GM18870 (cell line): ENCODE measurements at regions not wholly inside any gene's neighbourhood (a gene's known extent, or its start where the extent isn't known, plus 50 kb on each side); places are given as distances from the start of the nearest gene placed in this dataset.

Experiments
- ATAC-seq: cut with Tn5 transposase; IDR thresholded peaks from one replicate; pipeline ENCODE4 v1.9.1; 2021; ENCODE audit warnings: moderate library complexity; ENCODE audit not compliant: unreplicated experiment

DNA sequence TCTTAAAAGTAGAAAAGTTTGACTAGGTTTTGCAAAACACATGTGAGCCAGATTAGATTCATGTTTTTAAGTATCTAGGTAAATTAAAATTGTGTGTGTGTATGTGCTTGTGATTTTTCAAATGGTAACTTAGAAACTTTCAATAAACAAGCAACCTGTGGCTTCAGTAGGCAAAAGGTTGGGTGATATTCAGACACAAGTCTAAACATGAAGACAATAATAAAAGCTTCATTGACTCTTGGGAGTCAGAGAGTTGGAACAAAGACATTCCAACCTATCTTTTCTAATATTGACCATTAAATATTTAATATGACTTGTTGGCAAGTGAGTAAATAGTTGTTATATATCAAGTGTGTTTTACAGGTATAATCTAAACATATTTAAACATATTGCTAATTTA, 1049.6 kb upstream of the ADGRL4 start:
- no peak for ATAC-seq

- no peak for ATAC-seq
These were observed 1047.6 kb upstream of the ADGRL4 start for GRCh38 chr1:80054129-80054528.

DNA sequence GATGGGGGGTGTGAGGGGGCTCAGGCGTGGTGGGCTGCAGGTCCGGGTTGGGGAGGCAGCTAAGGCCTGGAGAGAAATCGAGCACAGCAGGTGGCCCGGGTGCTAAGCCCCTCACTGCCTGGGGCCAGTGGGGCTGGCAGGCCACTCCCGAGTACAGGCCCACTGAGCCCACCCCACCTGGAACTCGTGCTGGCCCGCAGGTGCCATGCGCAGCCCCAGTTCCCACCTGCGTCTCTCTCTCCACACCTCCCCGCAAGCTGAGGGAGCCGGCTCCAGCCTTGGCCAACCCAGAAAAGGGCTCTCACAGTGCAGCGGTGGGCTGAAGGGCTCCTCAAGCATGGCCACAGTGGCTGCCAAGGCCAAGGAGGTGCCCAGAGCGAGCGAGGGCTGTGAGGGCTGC, 1047.1 kb upstream of the ADGRL4 start:
- ATAC-seq = no peak

DNA sequence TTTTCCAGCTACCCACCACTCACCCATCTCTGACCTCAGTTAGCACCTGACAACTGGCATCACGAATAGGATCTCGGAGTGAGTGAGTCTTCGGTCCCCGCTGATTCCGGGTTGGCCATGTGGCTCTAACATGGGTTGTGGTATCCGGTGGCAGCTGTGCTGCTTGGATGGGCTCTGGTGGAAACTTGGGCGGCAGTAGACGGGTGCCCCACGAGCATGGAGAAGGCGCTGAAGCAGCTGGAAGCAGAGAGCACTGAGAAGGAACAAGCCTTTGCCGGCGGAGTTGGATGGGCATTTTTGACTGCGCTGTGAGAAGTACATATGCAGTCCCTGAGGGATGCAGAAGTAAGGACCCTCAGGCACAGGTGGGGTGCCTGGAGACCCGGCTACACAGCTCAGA, 1044.0 kb upstream of the ADGRL4 start:
- ATAC-seq = no peak

DNA sequence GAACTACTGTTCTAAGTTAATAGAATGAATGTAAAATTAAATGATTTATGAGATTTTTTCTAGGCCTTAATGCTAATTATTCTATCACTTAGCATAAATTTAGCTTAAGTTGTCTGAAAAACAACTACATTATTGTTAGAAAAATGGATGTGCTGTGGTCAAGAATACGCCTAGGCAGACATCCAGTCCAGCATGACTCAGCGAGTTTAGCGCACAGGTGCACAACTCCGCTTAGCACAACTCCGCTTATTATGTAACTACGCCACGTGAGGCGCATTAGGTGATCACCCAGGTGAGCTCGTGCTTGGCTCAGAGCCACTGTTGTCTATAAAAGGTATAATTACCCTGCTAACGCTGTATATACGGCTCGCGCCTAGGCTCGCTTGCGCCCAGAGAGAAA, 1043.6 kb upstream of the ADGRL4 start:
- no peak for ATAC-seq

DNA sequence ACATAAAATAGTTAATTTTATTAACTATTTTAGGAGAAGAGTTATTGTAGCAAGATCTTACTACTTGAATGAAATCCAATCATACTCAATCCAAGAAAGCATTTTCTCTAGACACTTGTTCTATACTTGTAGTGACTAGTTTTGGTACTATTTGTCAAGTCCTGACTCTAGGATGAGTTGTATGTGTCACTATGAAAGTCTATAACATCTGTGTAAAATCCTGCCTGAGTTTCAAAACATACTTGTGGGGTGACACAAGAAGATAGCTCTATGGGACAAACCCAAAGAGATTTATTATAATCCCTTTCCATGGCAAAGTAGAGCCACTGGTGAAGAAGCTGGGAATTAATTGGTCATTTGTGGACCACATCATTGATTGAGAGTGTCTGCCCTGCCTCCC, 1042.2 kb upstream of the ADGRL4 start:
- no peak for ATAC-seq

DNA sequence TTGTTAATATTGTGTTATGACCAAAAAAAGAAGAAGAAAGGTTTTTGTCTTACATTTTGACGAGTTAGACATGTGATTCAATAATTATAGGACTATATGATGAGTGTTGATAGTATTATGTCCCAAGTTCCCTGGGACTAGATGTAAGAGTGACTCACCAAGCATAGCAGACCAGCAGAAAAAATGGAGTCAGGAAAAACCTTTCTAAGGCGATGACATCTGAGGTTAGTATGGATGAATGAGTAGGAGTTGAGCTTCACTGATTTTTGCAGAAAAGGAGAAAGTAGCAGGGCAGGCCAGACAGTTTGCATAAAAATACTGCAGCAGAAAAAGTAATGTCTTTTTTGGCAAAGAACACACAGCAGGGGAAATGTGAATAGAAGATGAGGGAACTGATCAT, 1041.3 kb upstream of the ADGRL4 start:
- ATAC-seq = no peak

DNA sequence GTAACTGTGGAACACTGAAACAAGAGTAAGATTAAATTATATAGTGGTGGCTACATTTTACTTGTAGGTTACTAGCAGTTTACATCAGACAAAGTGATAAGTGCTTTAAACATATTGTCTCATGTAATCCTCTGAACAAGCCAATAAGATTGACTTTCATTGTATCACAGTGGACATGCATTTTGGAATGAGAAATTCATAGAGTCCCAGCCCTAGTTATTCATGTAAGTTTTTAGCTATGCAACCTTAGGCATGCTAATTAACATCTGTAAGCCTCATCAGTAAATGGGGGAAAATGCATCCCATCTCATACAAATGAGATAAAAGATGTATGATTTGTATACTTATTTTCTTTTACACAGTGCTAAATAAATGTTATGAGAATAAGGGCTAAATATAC, 1038.1 kb upstream of the ADGRL4 start:
- no peak for ATAC-seq

- no peak for ATAC-seq
These were observed 1030.3 kb upstream of the ADGRL4 start for GRCh38 chr1:80036690-80037432.

DNA sequence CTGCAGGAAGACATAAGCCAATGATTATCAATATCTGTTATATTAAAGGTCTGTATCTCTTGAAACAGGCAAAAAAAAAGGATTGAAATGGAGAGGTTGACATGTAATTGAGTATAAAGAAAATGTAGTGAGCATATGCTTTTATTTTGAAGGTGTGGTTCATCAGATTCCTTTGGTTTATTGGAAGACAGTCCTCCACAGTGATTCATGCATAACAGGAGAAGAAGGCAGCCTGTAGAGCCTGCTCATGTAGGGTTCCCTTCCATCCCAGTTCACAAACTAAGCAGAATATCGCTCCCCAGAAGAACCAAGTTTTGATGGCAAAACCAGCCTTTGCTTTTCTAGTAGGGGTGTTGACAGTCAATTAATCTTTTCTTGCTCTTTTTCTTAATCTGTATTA, 1016.8 kb upstream of the ADGRL4 start:
- ATAC-seq = no peak

DNA sequence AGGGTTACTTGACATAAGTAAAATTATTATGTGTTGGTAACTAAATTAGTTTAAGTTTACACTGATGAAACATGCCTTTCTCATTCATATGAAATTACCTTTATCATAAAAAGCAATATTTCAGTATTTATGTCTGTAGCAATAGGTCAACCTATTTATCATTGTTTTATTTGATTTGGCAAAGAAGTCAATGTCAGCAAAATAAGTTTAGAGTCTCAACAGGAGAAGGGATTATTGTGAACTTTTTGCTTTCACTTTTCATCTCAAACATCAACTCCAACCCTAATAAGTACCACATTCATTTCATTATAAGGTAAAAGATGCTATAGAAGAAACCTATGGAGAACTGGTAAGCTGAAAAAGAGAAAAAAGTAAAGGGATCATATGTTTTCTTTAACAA, 1015.4 kb upstream of the ADGRL4 start:
- no peak for ATAC-seq

GRCh38 chr1:80018348-80018747, 1011.8 kb upstream of the ADGRL4 start:
- ATAC-seq = no peak

DNA sequence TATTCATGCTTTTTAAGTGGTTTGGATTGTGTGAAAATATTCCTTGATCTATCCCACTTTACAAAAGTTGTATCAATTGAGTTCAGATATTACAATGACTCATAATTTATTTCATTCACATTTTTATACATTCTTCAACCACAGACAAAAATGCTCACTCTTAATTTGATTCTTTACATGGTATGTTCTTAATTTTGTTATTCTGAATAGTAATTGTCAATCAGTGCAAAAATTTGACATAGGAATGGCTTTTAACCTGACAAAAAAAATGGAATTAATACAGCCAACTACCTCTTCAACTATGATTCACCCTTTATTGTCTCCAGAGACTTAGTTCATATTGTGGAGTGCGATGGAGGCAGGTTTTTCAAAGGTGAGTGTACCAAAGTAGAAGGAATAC, 1002.4 kb upstream of the ADGRL4 start:
- ATAC-seq = no peak

DNA sequence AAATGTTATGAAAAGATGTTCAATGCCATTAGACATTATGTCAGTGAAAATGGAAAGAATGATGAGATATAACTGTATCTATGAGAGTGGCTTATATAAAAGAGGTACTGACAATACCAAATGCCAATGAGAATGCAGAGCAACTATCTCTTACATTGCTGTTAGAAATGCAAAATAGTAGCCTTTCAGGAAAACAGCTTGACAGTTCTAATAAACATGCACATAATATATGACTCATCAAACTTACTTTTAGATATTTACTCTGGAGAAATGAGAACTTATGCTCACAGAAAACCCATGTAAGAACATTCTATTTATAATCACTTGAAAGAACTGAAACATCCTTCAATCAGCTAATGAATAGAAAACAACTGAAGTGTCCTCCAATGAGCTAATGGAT, 996.7 kb upstream of the ADGRL4 start:
- no peak for ATAC-seq

DNA sequence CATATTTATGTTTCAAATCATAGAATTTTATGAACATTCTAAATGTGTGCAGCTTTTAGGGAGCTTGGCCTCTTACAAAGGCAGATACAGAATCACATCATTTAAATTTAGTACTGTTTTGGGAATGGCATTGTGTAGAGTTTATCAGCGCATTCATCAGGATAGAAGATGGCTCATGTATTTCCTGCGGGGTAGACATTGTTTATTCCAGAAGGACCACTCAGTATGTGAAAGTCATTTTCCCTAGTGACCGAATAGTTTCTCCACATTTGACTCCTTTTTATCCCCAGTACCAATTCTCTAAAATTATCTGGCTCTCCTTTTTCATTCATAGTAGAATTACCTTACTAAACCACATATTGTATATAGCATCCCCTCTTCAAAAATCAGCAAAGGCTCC, 981.9 kb upstream of the ADGRL4 start:
- no peak for ATAC-seq

GRCh38 chr1:79982211-79982610, 975.7 kb upstream of the ADGRL4 start:
- ATAC-seq = no peak

- no peak for ATAC-seq
These were observed 975.0 kb upstream of the ADGRL4 start for GRCh38 chr1:79981481-79981880.

GRCh38 chr1:79979346-79979745, 972.8 kb upstream of the ADGRL4 start:
- no peak for ATAC-seq

- no peak for ATAC-seq
These were observed 969.8 kb upstream of the ADGRL4 start for GRCh38 chr1:79976287-79976686.

DNA sequence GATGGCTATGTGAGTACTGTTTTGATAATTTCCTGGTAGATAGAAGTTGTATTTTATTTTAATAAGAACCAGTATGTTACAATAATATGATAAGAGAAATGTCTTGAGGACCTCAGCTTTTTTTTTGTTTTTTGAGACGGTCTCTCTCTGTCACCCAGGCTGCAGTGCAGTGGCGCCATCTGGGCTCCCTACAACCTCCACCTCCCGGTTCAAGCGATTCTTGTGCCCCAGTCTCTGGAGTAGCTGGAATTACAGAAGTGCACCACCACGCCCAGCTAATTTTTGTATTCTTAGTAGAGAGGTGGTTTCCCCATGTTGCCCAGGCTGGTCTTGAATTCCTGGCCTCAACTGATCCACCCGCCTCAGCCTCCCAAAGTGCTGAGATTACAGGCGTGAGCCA, 968.1 kb upstream of the ADGRL4 start:
- no peak for ATAC-seq

DNA sequence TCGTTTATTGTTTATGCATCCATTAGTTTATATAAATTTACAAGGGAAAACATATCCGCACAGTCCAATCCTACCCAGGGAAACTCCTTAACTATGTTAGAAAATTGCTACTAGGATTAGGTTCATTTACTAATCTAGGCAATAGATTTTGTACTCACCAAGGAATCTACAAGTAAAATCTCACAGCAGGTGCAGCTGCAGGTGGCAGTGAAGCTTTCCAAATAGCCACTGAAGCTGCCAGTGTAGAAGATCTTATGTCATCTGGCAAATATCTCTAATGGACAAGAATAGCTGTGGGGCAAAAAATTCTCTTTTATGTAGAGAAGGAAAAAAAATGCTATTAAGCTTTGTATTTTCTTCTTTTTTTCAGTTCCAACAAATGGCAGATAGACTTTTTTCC, 963.4 kb upstream of the ADGRL4 start:
- ATAC-seq = no peak

DNA sequence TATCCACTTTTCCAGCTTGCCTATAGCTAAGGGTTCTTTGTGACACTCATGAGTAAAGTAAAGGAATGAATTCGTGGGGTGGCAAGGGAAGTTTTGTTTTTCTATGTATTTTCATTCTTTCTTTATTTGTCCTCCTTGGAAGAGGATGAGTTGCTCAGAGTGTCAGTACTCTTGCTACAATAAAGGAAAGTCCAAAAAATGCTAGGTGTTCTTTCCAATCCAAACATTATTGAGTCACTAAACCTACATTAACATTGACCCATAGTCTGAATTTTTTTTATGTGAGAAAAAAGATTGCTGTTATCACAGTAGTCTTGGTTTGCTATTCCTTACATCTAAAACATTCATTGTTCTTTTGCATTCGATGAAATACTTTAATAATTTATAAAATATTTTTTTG, 959.9 kb upstream of the ADGRL4 start:
- no peak for ATAC-seq

DNA sequence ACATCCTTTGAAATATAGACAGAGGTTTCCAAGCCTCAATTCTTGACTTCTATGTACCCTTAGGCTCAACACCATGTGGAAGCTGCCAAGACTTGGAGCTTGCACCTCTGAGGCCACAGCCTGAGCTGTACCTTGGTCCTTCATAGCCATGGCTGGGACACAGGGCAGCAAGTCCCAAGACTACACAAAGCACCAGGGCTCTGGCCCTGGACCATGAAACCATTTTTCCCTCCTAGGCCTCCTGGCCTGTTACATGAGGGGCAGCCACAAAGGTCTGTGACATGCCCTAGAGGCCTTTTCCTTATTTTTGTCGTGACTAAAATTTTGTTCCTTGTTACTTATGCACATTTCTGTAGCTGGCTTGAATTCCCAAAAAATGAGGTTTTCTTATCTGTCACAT, 953.1 kb upstream of the ADGRL4 start:
- no peak for ATAC-seq
